OCI-LY1 (cell line): ENCODE measurements at regions not wholly inside any gene's neighbourhood (a gene's known extent, or its start where the extent isn't known, plus 50 kb on each side); places are given as distances from the start of the nearest gene placed in this dataset.

ENCODE experiments used
- CTCF ChIP-seq: fragments of 200-600 bp; sonication (generic), shearing (Covaris generic); IDR thresholded peaks from 2 replicates; pipeline ENCODE4 v1.5.1; 2017; ENCODE audit warnings: mild to moderate bottlenecking, antibody characterized with exemption, low read length, moderate library complexity, mixed read lengths
- EZH2 ChIP-seq: fragments of 200-600 bp; sonication (generic), shearing (Covaris generic); IDR thresholded peaks from 2 replicates; pipeline ENCODE4 v1.8.0; 2017; ENCODE audit warnings: borderline replicate concordance, mixed run types, mild to moderate bottlenecking, antibody characterized with exemption, low read length, moderate library complexity, mixed read lengths

- TF ChIP-seq CTCF (no peak), EZH2 (no peak)
Observed at GRCh38 chr17:31753011-31753410, 106.0 kb downstream of the COPRS start.
